ENCODE measurements at regions not wholly inside any gene's neighbourhood (a gene's known extent, or its start where the extent isn't known, plus 50 kb on each side); places are given as distances from the start of the nearest gene placed in this dataset.

DNA sequence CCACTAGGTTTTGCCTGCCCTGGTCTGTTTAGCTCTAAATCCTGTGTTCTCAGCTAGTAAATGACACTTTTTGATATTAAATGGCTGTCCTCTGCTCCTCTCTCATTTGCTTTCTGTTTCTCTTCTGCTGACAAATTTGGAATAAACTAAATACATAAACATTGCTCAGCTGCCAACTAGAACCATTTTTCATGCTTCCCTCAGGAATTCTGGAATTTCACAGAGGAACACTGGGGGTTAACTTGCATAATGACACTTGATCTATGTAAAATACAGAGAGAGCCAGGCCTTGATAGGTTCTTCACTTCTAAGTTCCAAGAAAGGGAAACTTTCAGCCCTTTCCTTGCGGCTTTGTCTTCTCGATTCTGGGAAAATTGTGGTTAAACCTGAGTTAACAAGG, 450.6 kb upstream of the ST6GAL2 start:
- H3K36me3 Mint-ChIP-seq (ENCODE audit: insufficient read depth in 2 of 2), result no peaks in the 10 kb centered on the region
- no peaks in the 10 kb centered on the region for H3K4me1 Mint-ChIP-seq (ENCODE audit: low read depth)
- H3K9me3 Mint-ChIP-seq, result peaks cover 5 to 8% of the 10 kb centered on the region in 2 donors
- H3K27me3 Mint-ChIP-seq (ENCODE audit: low read depth), result no peaks in the 10 kb centered on the region
- H3K27ac Mint-ChIP-seq, result no peak overlapping the region
- ATAC-seq (replicated peaks in 1 of 2) (no peak), DNase-seq (no peak)
- no peak overlapping the region for H3K4me3 Mint-ChIP-seq

DNA sequence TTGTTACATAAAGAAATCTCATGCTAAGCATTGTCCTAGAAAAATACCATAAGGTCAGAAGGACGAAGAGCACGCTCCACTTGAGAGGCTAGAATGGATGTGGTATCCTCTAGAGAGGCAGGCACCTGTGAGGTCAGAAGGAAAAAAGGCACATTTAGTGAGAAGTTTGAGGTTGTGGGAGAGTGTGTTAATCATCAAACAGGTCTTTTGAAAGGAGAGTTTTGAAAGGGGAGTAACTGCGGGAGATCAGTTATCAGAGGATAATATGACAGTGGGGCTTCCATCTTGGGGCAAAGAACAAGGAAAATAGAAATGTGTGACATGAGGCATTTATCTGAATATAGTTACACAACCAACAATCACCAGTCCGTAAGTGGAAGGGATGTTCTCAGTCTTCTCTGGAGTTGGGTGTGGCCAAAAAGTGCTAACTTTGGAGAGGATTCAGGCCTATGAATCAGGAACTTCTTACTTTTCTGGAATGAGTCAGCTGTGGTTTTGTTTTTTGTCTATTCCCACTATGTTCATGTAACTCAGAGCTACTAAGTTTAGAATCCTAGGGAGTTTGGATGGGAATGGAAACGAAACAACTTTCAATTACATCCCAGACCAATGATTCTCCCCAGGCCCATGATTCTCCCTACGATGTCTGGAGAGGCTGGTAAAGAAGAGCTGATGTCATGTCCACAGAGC, 451.4 kb upstream of the ST6GAL2 start:
- Mint-ChIP-seq H3K9me3 (peaks cover 5 to 8% of the 10 kb centered on the region in 2 donors), H3K27ac (no peak overlapping the region), H3K27me3 (ENCODE audit: low read depth) (no peaks in the 10 kb centered on the region), H3K4me3 (no peak overlapping the region), H3K36me3 (ENCODE audit: insufficient read depth in 2 of 2) (no peaks in the 10 kb centered on the region), H3K4me1 (ENCODE audit: low read depth) (no peaks in the 10 kb centered on the region)
- DNase-seq (no peak), ATAC-seq (replicated peaks in 1 of 2) (no peak)

DNA sequence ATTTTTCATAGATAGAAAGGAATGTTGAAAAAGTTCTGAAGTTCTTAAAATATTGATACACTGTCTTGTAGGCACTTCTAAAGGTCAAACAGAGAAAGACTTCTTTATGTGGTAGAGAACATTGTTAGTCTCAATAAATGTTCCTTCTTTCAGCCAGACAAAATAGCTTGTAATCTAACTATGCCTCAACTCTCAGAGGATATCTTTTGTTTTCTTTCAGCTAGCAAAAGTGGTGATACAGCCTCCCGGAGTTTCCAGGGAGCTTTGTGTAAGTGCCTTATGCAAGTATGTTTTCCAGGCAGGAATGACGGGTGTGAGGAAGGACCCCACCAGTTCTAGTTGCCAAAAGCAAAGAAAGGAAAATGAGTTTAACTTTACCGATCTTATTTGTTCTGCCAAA, 452.1 kb upstream of the ST6GAL2 start:
- H3K9me3 Mint-ChIP-seq, result peaks cover 5 to 8% of the 10 kb centered on the region in 2 donors
- DNase-seq (no peak), ATAC-seq (replicated peaks in 1 of 2) (no peak)
- H3K27ac Mint-ChIP-seq, result no peak overlapping the region
- H3K4me3 Mint-ChIP-seq, result no peak overlapping the region
- no peaks in the 10 kb centered on the region for H3K4me1 Mint-ChIP-seq (ENCODE audit: low read depth)
- H3K36me3 Mint-ChIP-seq (ENCODE audit: insufficient read depth in 2 of 2), result no peaks in the 10 kb centered on the region
- H3K27me3 Mint-ChIP-seq (ENCODE audit: low read depth), result no peaks in the 10 kb centered on the region

DNA sequence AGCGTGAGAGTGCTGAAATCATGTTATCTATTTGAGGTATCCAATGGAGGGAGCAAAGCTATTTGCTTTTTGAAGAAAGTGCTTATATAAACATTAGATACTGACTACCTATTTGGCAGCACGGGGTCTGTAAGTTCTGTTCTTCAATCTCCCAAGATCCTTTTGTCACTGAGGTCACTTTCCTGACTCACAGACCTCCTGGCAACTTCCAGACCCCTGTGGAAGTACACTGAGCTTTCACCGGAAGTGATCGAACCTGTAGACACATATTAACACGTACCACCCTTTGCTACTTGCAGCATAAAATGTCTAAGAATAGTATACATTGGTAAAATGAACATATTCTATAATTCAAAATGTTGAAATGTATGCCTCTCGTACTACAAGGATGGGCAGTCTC, 452.6 kb upstream of the ST6GAL2 start:
- H3K4me3 Mint-ChIP-seq, result no peak overlapping the region
- ATAC-seq (replicated peaks in 1 of 2) (no peak), DNase-seq (no peak)
- H3K9me3 Mint-ChIP-seq, result peaks cover 5 to 8% of the 10 kb centered on the region in 2 donors
- H3K36me3 Mint-ChIP-seq (ENCODE audit: insufficient read depth in 2 of 2), result no peaks in the 10 kb centered on the region
- no peaks in the 10 kb centered on the region for H3K27me3 Mint-ChIP-seq (ENCODE audit: low read depth)
- H3K4me1 Mint-ChIP-seq (ENCODE audit: low read depth), result no peaks in the 10 kb centered on the region
- no peak overlapping the region for H3K27ac Mint-ChIP-seq

GRCh38 chr2:107340955-107341354, 455.0 kb upstream of the ST6GAL2 start:
- no peaks in the 10 kb centered on the region for H3K27me3 Mint-ChIP-seq (ENCODE audit: low read depth)
- H3K36me3 Mint-ChIP-seq (ENCODE audit: insufficient read depth in 2 of 2), result no peaks in the 10 kb centered on the region
- H3K4me1 Mint-ChIP-seq (ENCODE audit: low read depth), result no peaks in the 10 kb centered on the region
- peaks cover 5 to 8% of the 10 kb centered on the region in 2 donors for H3K9me3 Mint-ChIP-seq
- no peak overlapping the region for H3K4me3 Mint-ChIP-seq
- H3K27ac Mint-ChIP-seq, result no peak overlapping the region
- DNase-seq (no peak), ATAC-seq (replicated peaks in 1 of 2) (no peak)

DNA sequence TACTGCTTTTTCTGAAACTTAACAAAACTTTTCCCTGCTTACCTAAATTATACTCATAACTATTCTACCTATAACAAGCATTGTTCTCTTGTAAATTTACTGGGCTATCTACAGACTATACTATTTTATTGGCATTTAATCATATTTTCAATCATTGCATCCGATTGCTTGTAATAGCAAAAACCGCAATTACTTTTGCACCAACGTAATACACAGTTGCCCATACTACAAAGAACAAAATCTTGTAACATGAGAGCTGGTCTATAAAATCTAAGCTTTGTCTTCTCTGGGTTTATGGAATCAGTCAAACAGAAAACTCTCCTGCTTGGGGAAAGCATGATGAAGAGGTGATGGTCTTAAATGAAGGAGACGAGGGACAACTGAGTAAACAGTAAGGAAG, 463.4 kb upstream of the ST6GAL2 start:
- H3K9me3 Mint-ChIP-seq, result peaks cover 3 to 4% of the 10 kb centered on the region in 2 donors

GRCh38 chr2:107354175-107354574, 468.2 kb upstream of the ST6GAL2 start:
- no peak overlapping the region for H3K27ac Mint-ChIP-seq
- H3K36me3 Mint-ChIP-seq (ENCODE audit: insufficient read depth in 2 of 2), result peaks cover 0 to 1% of the 10 kb centered on the region in 2 donors
- peaks cover 3 to 4% of the 10 kb centered on the region in 2 donors for H3K9me3 Mint-ChIP-seq
- no peak overlapping the region for H3K4me3 Mint-ChIP-seq
- H3K27me3 Mint-ChIP-seq (ENCODE audit: low read depth), result no peaks in the 10 kb centered on the region
- DNase-seq, result no peak
- no peak for ATAC-seq (replicated peaks in 1 of 2)
- no peaks in the 10 kb centered on the region for H3K4me1 Mint-ChIP-seq (ENCODE audit: low read depth)

More for the DNA sequence above, 463.4 kb upstream of the ST6GAL2 start:
- DNase-seq (no peak), ATAC-seq (replicated peaks in 1 of 2) (no peak)
- H3K27ac Mint-ChIP-seq, result no peak overlapping the region
- H3K36me3 Mint-ChIP-seq (ENCODE audit: insufficient read depth in 2 of 2), result peaks cover 0 to 1% of the 10 kb centered on the region in 2 donors
- H3K4me3 Mint-ChIP-seq, result no peak overlapping the region
- no peaks in the 10 kb centered on the region for H3K4me1 Mint-ChIP-seq (ENCODE audit: low read depth)
- H3K27me3 Mint-ChIP-seq (ENCODE audit: low read depth), result no peaks in the 10 kb centered on the region

DNA sequence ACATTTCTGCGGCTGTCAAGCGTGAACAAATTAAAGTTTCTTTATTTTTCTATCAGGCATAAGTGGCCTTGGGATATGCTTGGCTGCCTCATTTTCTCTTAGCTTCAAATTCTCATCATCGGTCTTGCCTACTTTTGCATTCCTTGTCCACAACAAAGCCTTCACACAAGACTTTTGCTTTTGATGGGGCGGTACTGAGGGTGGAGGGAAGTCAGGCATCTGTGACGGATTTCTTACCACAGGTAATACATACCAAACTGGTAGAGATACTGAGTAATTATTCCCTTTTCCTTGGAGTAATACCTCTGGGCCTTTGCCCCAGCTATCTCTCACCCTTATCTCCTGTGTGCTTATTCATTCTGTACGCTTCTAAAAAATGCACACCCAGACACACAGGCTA, 468.3 kb upstream of the RGPD4 start:
- DNase-seq (no peak), ATAC-seq (replicated peaks in 1 of 2) (no peak)
- Mint-ChIP-seq H3K27me3 (ENCODE audit: low read depth) (no peaks in the 10 kb centered on the region), H3K4me3 (no peak overlapping the region), H3K27ac (no peak overlapping the region), H3K36me3 (ENCODE audit: insufficient read depth in 2 of 2) (no peaks in the 10 kb centered on the region), H3K4me1 (ENCODE audit: low read depth) (no peaks in the 10 kb centered on the region), H3K9me3 (peaks cover 0 to 1% of the 10 kb centered on the region in 2 donors)

DNA sequence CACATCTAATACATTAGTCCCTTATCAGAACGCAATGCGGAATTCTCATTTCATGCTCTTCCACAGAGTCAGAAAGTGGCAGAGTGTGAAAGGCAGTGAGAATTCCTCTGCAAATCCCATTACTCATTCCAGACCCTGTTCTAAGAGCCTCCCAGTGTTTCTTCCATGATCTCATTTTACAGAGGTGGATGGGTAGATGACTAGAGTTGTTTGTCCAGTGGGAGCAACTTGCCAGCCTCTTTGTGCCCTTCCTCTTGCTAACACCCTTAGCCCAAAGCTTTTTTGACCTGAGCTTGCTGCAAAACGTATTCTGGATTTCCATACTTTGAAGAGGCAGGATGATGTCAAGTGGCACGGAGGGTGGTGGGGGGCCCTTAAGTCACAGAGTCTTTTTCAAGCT, 467.7 kb upstream of the RGPD4 start:
- no peak overlapping the region for H3K4me3 Mint-ChIP-seq
- H3K27ac Mint-ChIP-seq, result no peak overlapping the region
- ATAC-seq (replicated peaks in 1 of 2), result no peak
- H3K4me1 Mint-ChIP-seq (ENCODE audit: low read depth), result no peaks in the 10 kb centered on the region
- no peaks in the 10 kb centered on the region for H3K36me3 Mint-ChIP-seq (ENCODE audit: insufficient read depth in 2 of 2)
- H3K9me3 Mint-ChIP-seq, result peaks cover 1 to 2% of the 10 kb centered on the region in 2 donors
- no peaks in the 10 kb centered on the region for H3K27me3 Mint-ChIP-seq (ENCODE audit: low read depth)
- no peak for DNase-seq

- no peak for ATAC-seq (replicated peaks in 1 of 2)
- Mint-ChIP-seq H3K4me1 (ENCODE audit: low read depth) (no peaks in the 10 kb centered on the region), H3K27ac (no peak overlapping the region), H3K9me3 (peaks cover 4 to 5% of the 10 kb centered on the region in 2 donors), H3K36me3 (ENCODE audit: insufficient read depth in 2 of 2) (no peaks in the 10 kb centered on the region), H3K27me3 (ENCODE audit: low read depth) (no peaks in the 10 kb centered on the region), H3K4me3 (no peak overlapping the region)
- no peak for DNase-seq
Observed at GRCh38 chr2:107361751-107362381, 464.8 kb upstream of the RGPD4 start.

- Mint-ChIP-seq H3K27me3 (ENCODE audit: low read depth) (no peaks in the 10 kb centered on the region), H3K9me3 (peaks cover 4 to 5% of the 10 kb centered on the region in 2 donors), H3K4me3 (no peak overlapping the region), H3K4me1 (ENCODE audit: low read depth) (no peaks in the 10 kb centered on the region), H3K36me3 (ENCODE audit: insufficient read depth in 2 of 2) (no peaks in the 10 kb centered on the region), H3K27ac (no peak overlapping the region)
- no peak for DNase-seq
- ATAC-seq (replicated peaks in 1 of 2), result no peak
Observed at GRCh38 chr2:107362993-107363392, 463.7 kb upstream of the RGPD4 start.

DNA sequence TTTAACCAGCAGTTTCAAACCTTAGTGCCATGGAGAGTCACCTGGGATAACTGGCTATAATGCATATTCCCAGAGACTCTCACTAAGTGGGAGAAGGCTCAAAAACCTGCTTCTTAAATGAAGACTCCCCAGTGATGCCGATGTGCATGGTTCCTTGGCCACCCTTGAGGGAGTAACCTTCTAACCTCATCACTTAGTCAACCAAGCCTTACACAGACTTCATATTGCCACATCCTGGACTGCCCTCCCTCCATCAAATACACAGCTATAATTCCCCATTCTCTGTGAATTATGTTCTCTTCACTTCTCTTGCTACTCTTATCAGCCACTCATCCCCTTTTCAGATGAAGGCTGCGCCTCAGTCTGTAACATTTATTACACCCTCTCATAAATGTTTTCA, 462.9 kb upstream of the RGPD4 start:
- Mint-ChIP-seq H3K4me3 (no peak overlapping the region), H3K27ac (no peak overlapping the region), H3K36me3 (ENCODE audit: insufficient read depth in 2 of 2) (no peaks in the 10 kb centered on the region), H3K9me3 (peaks cover 4 to 5% of the 10 kb centered on the region in 2 donors), H3K27me3 (ENCODE audit: low read depth) (no peaks in the 10 kb centered on the region), H3K4me1 (ENCODE audit: low read depth) (no peaks in the 10 kb centered on the region)
- ATAC-seq (replicated peaks in 1 of 2), result no peak
- no peak for DNase-seq

- no peak for ATAC-seq (replicated peaks in 1 of 2)
- H3K4me3 Mint-ChIP-seq, result no peak overlapping the region
- no peaks in the 10 kb centered on the region for H3K27me3 Mint-ChIP-seq (ENCODE audit: low read depth)
- no peak for DNase-seq
- H3K4me1 Mint-ChIP-seq (ENCODE audit: low read depth), result no peaks in the 10 kb centered on the region
- H3K27ac Mint-ChIP-seq, result no peak overlapping the region
- no peaks in the 10 kb centered on the region for H3K36me3 Mint-ChIP-seq (ENCODE audit: insufficient read depth in 2 of 2)
- H3K9me3 Mint-ChIP-seq, result peaks cover 4 to 5% of the 10 kb centered on the region in 2 donors
Observed at GRCh38 chr2:107364361-107364950, 462.2 kb upstream of the RGPD4 start.
